ENCODE measurements at regions not wholly inside any gene's neighbourhood (a gene's known extent, or its start where the extent isn't known, plus 50 kb on each side); places are given as distances from the start of the nearest gene placed in this dataset.

- H3K4me3 ChIP-seq (ENCODE audit: low read depth in 1 of 5, low read length in 5 of 5) = no peak overlapping the region
- no peak overlapping the region for H3K27ac ChIP-seq (ENCODE audit: low read depth, low read length)
Measured at GRCh38 chr2:223243233-223243632, 191.2 kb downstream of the KCNE4 start.

GRCh38 chr2:223247136-223247535 is 195.1 kb downstream of the KCNE4 start:
- no peaks in the 10 kb centered on the region for H3K27me3 ChIP-seq (ENCODE audit: control insufficient read depth in 5 of 5, insufficient read depth in 4 of 5, low read length in 5 of 5)
- no peak overlapping the region for H3K27ac ChIP-seq (ENCODE audit: low read depth, low read length)
- H3K9me3 ChIP-seq (ENCODE audit: control insufficient read depth in 5 of 5, low read length in 5 of 5) = no peaks in the 10 kb centered on the region
- H3K36me3 ChIP-seq (ENCODE audit: control insufficient read depth in 5 of 5, insufficient read depth in 5 of 5, low read length in 5 of 5) = no peaks in the 10 kb centered on the region
- no peak overlapping the region for H3K4me3 ChIP-seq (ENCODE audit: low read depth in 1 of 5, low read length in 5 of 5)
- no peaks in the 10 kb centered on the region for H3K4me1 ChIP-seq (ENCODE audit: control insufficient read depth in 5 of 5, insufficient read depth in 5 of 5, low read length in 5 of 5)
- no peak overlapping the region for H3K9ac ChIP-seq (ENCODE audit: low read length in 5 of 5)

More at GRCh38 chr2:223243233-223243632, 191.2 kb downstream of the KCNE4 start:
- no peak overlapping the region for H3K9ac ChIP-seq (ENCODE audit: low read length in 5 of 5)
- H3K9me3 ChIP-seq (ENCODE audit: control insufficient read depth in 5 of 5, low read length in 5 of 5) = peaks cover 0 to 2% (median 0%) of the 10 kb centered on the region in 5 donors
- H3K4me1 ChIP-seq (ENCODE audit: control insufficient read depth in 5 of 5, insufficient read depth in 5 of 5, low read length in 5 of 5) = no peaks in the 10 kb centered on the region
- no peaks in the 10 kb centered on the region for H3K36me3 ChIP-seq (ENCODE audit: control insufficient read depth in 5 of 5, insufficient read depth in 5 of 5, low read length in 5 of 5)
- H3K27me3 ChIP-seq (ENCODE audit: control insufficient read depth in 5 of 5, insufficient read depth in 4 of 5, low read length in 5 of 5) = no peaks in the 10 kb centered on the region

GRCh38 chr2:223251656-223252229 is 199.8 kb downstream of the KCNE4 start:
- Histone ChIP-seq H3K4me3 (ENCODE audit: low read depth in 1 of 5, low read length in 5 of 5) (no peak overlapping the region), H3K27me3 (ENCODE audit: control insufficient read depth in 5 of 5, insufficient read depth in 4 of 5, low read length in 5 of 5) (no peaks in the 10 kb centered on the region), H3K9me3 (ENCODE audit: control insufficient read depth in 5 of 5, low read length in 5 of 5) (peaks cover 0 to 5% (median 4%) of the 10 kb centered on the region in 5 donors), H3K9ac (ENCODE audit: low read length in 5 of 5) (no peak overlapping the region), H3K36me3 (ENCODE audit: control insufficient read depth in 5 of 5, insufficient read depth in 5 of 5, low read length in 5 of 5) (no peaks in the 10 kb centered on the region), H3K27ac (ENCODE audit: low read depth, low read length) (no peak overlapping the region), H3K4me1 (ENCODE audit: control insufficient read depth in 5 of 5, insufficient read depth in 5 of 5, low read length in 5 of 5) (no peaks in the 10 kb centered on the region)

- no peak overlapping the region for H3K4me3 ChIP-seq (ENCODE audit: low read depth in 1 of 5, low read length in 5 of 5)
- peaks cover 3 to 10% (median 5%) of the 10 kb centered on the region in 5 donors for H3K9me3 ChIP-seq (ENCODE audit: control insufficient read depth in 5 of 5, low read length in 5 of 5)
- no peaks in the 10 kb centered on the region for H3K27me3 ChIP-seq (ENCODE audit: control insufficient read depth in 5 of 5, insufficient read depth in 4 of 5, low read length in 5 of 5)
- no peaks in the 10 kb centered on the region for H3K4me1 ChIP-seq (ENCODE audit: control insufficient read depth in 5 of 5, insufficient read depth in 5 of 5, low read length in 5 of 5)
- H3K36me3 ChIP-seq (ENCODE audit: control insufficient read depth in 5 of 5, insufficient read depth in 5 of 5, low read length in 5 of 5) = no peaks in the 10 kb centered on the region
- no peak overlapping the region for H3K9ac ChIP-seq (ENCODE audit: low read length in 5 of 5)
- no peak overlapping the region for H3K27ac ChIP-seq (ENCODE audit: low read depth, low read length)
Measured at GRCh38 chr2:223260681-223261080, 208.7 kb downstream of the KCNE4 start.

GRCh38 chr2:223262946-223263345 is 211.0 kb downstream of the KCNE4 start:
- Histone ChIP-seq H3K27ac (ENCODE audit: low read depth, low read length) (no peak overlapping the region), H3K9me3 (ENCODE audit: control insufficient read depth in 5 of 5, low read length in 5 of 5) (peaks cover 0 to 10% (median 0%) of the 10 kb centered on the region in 5 donors), H3K4me3 (ENCODE audit: low read depth in 1 of 5, low read length in 5 of 5) (no peak overlapping the region), H3K9ac (ENCODE audit: low read length in 5 of 5) (no peak overlapping the region), H3K36me3 (ENCODE audit: control insufficient read depth in 5 of 5, insufficient read depth in 5 of 5, low read length in 5 of 5) (no peaks in the 10 kb centered on the region), H3K4me1 (ENCODE audit: control insufficient read depth in 5 of 5, insufficient read depth in 5 of 5, low read length in 5 of 5) (no peaks in the 10 kb centered on the region), H3K27me3 (ENCODE audit: control insufficient read depth in 5 of 5, insufficient read depth in 4 of 5, low read length in 5 of 5) (no peaks in the 10 kb centered on the region)

GRCh38 chr2:223264541-223265193 is 212.7 kb downstream of the KCNE4 start:
- H3K9me3 ChIP-seq (ENCODE audit: control insufficient read depth in 5 of 5, low read length in 5 of 5) = peaks cover 0 to 10% (median 0%) of the 10 kb centered on the region in 5 donors
- H3K4me1 ChIP-seq (ENCODE audit: control insufficient read depth in 5 of 5, insufficient read depth in 5 of 5, low read length in 5 of 5) = no peaks in the 10 kb centered on the region
- no peak overlapping the region for H3K27ac ChIP-seq (ENCODE audit: low read depth, low read length)
- no peaks in the 10 kb centered on the region for H3K27me3 ChIP-seq (ENCODE audit: control insufficient read depth in 5 of 5, insufficient read depth in 4 of 5, low read length in 5 of 5)
- no peaks in the 10 kb centered on the region for H3K36me3 ChIP-seq (ENCODE audit: control insufficient read depth in 5 of 5, insufficient read depth in 5 of 5, low read length in 5 of 5)
- no peak overlapping the region for H3K9ac ChIP-seq (ENCODE audit: low read length in 5 of 5)
- no peak overlapping the region for H3K4me3 ChIP-seq (ENCODE audit: low read depth in 1 of 5, low read length in 5 of 5)

GRCh38 chr2:223267160-223267951 is 215.4 kb downstream of the KCNE4 start:
- no peaks in the 10 kb centered on the region for H3K27me3 ChIP-seq (ENCODE audit: control insufficient read depth in 5 of 5, insufficient read depth in 4 of 5, low read length in 5 of 5)
- H3K4me1 ChIP-seq (ENCODE audit: control insufficient read depth in 5 of 5, insufficient read depth in 5 of 5, low read length in 5 of 5) = no peaks in the 10 kb centered on the region
- peaks cover 0 to 4% (median 0%) of the 10 kb centered on the region in 5 donors for H3K9me3 ChIP-seq (ENCODE audit: control insufficient read depth in 5 of 5, low read length in 5 of 5)
- no peak overlapping the region for H3K4me3 ChIP-seq (ENCODE audit: low read depth in 1 of 5, low read length in 5 of 5)
- no peaks in the 10 kb centered on the region for H3K36me3 ChIP-seq (ENCODE audit: control insufficient read depth in 5 of 5, insufficient read depth in 5 of 5, low read length in 5 of 5)
- no peak overlapping the region for H3K27ac ChIP-seq (ENCODE audit: low read depth, low read length)
- H3K9ac ChIP-seq (ENCODE audit: low read length in 5 of 5) = no peak overlapping the region

- Histone ChIP-seq H3K9me3 (ENCODE audit: control insufficient read depth in 5 of 5, low read length in 5 of 5) (no peaks in the 10 kb centered on the region), H3K4me3 (ENCODE audit: low read depth in 1 of 5, low read length in 5 of 5) (no peak overlapping the region), H3K27me3 (ENCODE audit: control insufficient read depth in 5 of 5, insufficient read depth in 4 of 5, low read length in 5 of 5) (no peaks in the 10 kb centered on the region), H3K9ac (ENCODE audit: low read length in 5 of 5) (no peak overlapping the region), H3K27ac (ENCODE audit: low read depth, low read length) (no peak overlapping the region), H3K4me1 (ENCODE audit: control insufficient read depth in 5 of 5, insufficient read depth in 5 of 5, low read length in 5 of 5) (no peaks in the 10 kb centered on the region), H3K36me3 (ENCODE audit: control insufficient read depth in 5 of 5, insufficient read depth in 5 of 5, low read length in 5 of 5) (no peaks in the 10 kb centered on the region)
Measured at GRCh38 chr2:223269386-223269785, 217.4 kb downstream of the KCNE4 start.

- no peak overlapping the region for H3K27ac ChIP-seq (ENCODE audit: low read depth, low read length)
- no peak overlapping the region for H3K9ac ChIP-seq (ENCODE audit: low read length in 5 of 5)
- no peaks in the 10 kb centered on the region for H3K36me3 ChIP-seq (ENCODE audit: control insufficient read depth in 5 of 5, insufficient read depth in 5 of 5, low read length in 5 of 5)
- H3K4me1 ChIP-seq (ENCODE audit: control insufficient read depth in 5 of 5, insufficient read depth in 5 of 5, low read length in 5 of 5) = no peaks in the 10 kb centered on the region
- no peaks in the 10 kb centered on the region for H3K27me3 ChIP-seq (ENCODE audit: control insufficient read depth in 5 of 5, insufficient read depth in 4 of 5, low read length in 5 of 5)
- H3K4me3 ChIP-seq (ENCODE audit: low read depth in 1 of 5, low read length in 5 of 5) = no peak overlapping the region
- no peaks in the 10 kb centered on the region for H3K9me3 ChIP-seq (ENCODE audit: control insufficient read depth in 5 of 5, low read length in 5 of 5)
Measured at GRCh38 chr2:223270548-223270947, 218.6 kb downstream of the KCNE4 start.

- Histone ChIP-seq H3K36me3 (ENCODE audit: control insufficient read depth in 5 of 5, insufficient read depth in 5 of 5, low read length in 5 of 5) (no peaks in the 10 kb centered on the region), H3K27ac (ENCODE audit: low read depth, low read length) (no peak overlapping the region), H3K9ac (ENCODE audit: low read length in 5 of 5) (no peak overlapping the region), H3K4me1 (ENCODE audit: control insufficient read depth in 5 of 5, insufficient read depth in 5 of 5, low read length in 5 of 5) (no peaks in the 10 kb centered on the region), H3K27me3 (ENCODE audit: control insufficient read depth in 5 of 5, insufficient read depth in 4 of 5, low read length in 5 of 5) (no peaks in the 10 kb centered on the region), H3K9me3 (ENCODE audit: control insufficient read depth in 5 of 5, low read length in 5 of 5) (peaks cover 0 to 2% (median 0%) of the 10 kb centered on the region in 5 donors), H3K4me3 (ENCODE audit: low read depth in 1 of 5, low read length in 5 of 5) (no peak overlapping the region)
Measured at GRCh38 chr2:223273995-223274394, 222.0 kb downstream of the KCNE4 start.

All from subcutaneous abdominal adipose tissue (tissue), 5 donors.